ENCODE measurements at regions not wholly inside any gene's neighbourhood (a gene's known extent, or its start where the extent isn't known, plus 50 kb on each side); places are given as distances from the start of the nearest gene placed in this dataset.

DNA sequence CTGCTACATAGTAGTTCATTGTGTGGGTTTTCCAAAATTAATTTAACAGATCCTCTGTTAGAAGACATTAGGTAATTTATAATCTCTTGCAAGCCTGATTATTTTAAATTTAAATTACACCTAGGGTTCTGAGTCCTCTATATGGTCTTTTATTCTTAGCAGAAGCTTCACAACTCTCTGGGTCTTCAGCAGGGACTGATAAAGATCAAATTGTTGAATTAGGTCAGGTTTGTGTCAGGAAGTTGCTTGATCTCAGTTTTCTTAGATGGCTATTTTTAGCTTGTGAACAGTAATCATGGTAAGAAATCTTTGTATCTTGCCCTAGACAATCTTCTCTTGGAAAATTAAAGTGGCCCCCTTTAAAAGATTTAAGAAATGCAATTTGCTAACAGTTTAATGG, 183.1 kb upstream of the HDAC9 start:
- TF ChIP-seq POLR2AphosphoS5 (IDR thresholded peaks at IDR 0.05; ENCODE audit: low read depth, low read length), result no peak
- no peak for TF ChIP-seq POU2F2 (IDR thresholded peaks at IDR 0.05; ENCODE audit: low read depth, low read length)
- no peak for TF ChIP-seq POLR2A (IDR thresholded peaks at IDR 0.05; ENCODE audit: low read depth, low read length)
- TF ChIP-seq TAF1 (IDR thresholded peaks at IDR 0.05; ENCODE audit: low read depth, low read length), result no peak

All from GM12891 (cell line).